ENCODE measurements at regions not wholly inside any gene's neighbourhood (a gene's known extent, or its start where the extent isn't known, plus 50 kb on each side); places are given as distances from the start of the nearest gene placed in this dataset.

- no peak for TF ChIP-seq CTCF (IDR thresholded peaks at IDR 0.05 in 2 of 3, conservative IDR thresholded peaks at IDR 0.05 in 1 of 3; ENCODE audit: borderline replicate concordance in 1 of 3, insufficient read depth in 1 of 3, low read depth in 2 of 3, low read length in 2 of 3)
- TF ChIP-seq RAD21 (IDR thresholded peaks at IDR 0.05; ENCODE audit: low read depth): no peak
- no peak for TF ChIP-seq ATF3 (IDR thresholded peaks at IDR 0.05)
- TF ChIP-seq YY1 (IDR thresholded peaks at IDR 0.05; ENCODE audit: extremely low read depth, insufficient replicate concordance, low read depth, low read length): no peak
- no peak for TF ChIP-seq REST (IDR thresholded peaks at IDR 0.05; ENCODE audit: low read depth)
- TF ChIP-seq ZFX (IDR thresholded peaks at IDR 0.05): no peak
- no peak for TF ChIP-seq EZH2 (IDR thresholded peaks at IDR 0.05)
- no peak for TF ChIP-seq POLR2AphosphoS5 (IDR thresholded peaks at IDR 0.05; ENCODE audit: low read depth, low read length)
- no peak for TF ChIP-seq POLR2A (IDR thresholded peaks at IDR 0.05; ENCODE audit: borderline replicate concordance, extremely low read depth, insufficient read depth, insufficient read length)
- TF ChIP-seq ZNF274 (IDR thresholded peaks at IDR 0.05; ENCODE audit: low read depth, low read length): no peak
- no peak for TF ChIP-seq SRF (IDR thresholded peaks at IDR 0.05; ENCODE audit: low read depth)
- TF ChIP-seq CEBPB (IDR thresholded peaks at IDR 0.05; ENCODE audit: low read depth): no peak
- no peak for TF ChIP-seq EZH2phosphoT487 (IDR thresholded peaks at IDR 0.05; ENCODE audit: borderline replicate concordance)
Measured at GRCh38 chr5:155934964-155935363, 392.0 kb upstream of the SGCD start.
